Gastroesophageal sphincter (tissue), 4 donors: ENCODE measurements at regions not wholly inside any gene's neighbourhood (a gene's known extent, or its start where the extent isn't known, plus 50 kb on each side); places are given as distances from the start of the nearest gene placed in this dataset.

Source experiments
- ATAC-seq: fragments of 150-250 bp; one replicate; pipeline ENCODE4 v1.9.1; 2016; ENCODE audit warnings: mild to moderate bottlenecking, moderate library complexity
- H3K27ac ChIP-seq, 4 donors: fragments of 200-600 bp; sonication (generic) in 3 of 4; 1 replicate in 3 of 4; 2 replicates in 1 of 4; pipeline ENCODE4 v1.5.1; 2016 to 2019
- H3K27me3 ChIP-seq: fragments of 200-600 bp; sonication (generic); one replicate; pipeline ENCODE4 v1.5.1; 2019
- H3K36me3 ChIP-seq, 2 donors: fragments of 200-600 bp; sonication (generic); one replicate each; pipeline ENCODE4 v1.5.1; 2019; ENCODE audit warnings: control low read depth in 1 of 2
- H3K4me1 ChIP-seq, 3 donors: fragments of 200-600 bp; sonication (generic); 1 replicate in 2 of 3; 2 replicates in 1 of 3; pipeline ENCODE4 v1.5.1; 2016 to 2019; ENCODE audit warnings: control low read depth in 2 of 3
- H3K4me3 ChIP-seq, 2 donors: fragments of 200-600 bp; sonication (generic); one replicate each; pipeline ENCODE4 v1.5.1; 2019; ENCODE audit warnings: mild to moderate bottlenecking in 1 of 2, moderate library complexity in 1 of 2
- H3K9me3 ChIP-seq, 3 donors: fragments of 200-600 bp; sonication (generic); one replicate each; pipeline ENCODE4 v1.5.1; 2017 to 2019; ENCODE audit warnings: control low read depth in 2 of 3
- EP300 ChIP-seq: sonication (generic); formaldehyde crosslinking; IDR thresholded peaks from one replicate; pipeline ENCODE4 v1.6.1; 2017; ENCODE audit warnings: antibody characterized with exemption, mild to moderate bottlenecking
- POLR2A ChIP-seq, 2 donors: fragments of 450-650 bp; IDR thresholded peaks; one replicate each; pipeline ENCODE4 v1.6.1; 2017; ENCODE audit warnings: antibody characterized with exemption in 2 of 2, mild to moderate bottlenecking in 2 of 2, moderate library complexity in 1 of 2
- POLR2AphosphoS5 ChIP-seq: sonication (generic); formaldehyde crosslinking; IDR thresholded peaks from one replicate; pipeline ENCODE4 v1.6.1; 2017; ENCODE audit warnings: antibody characterized with exemption
- WGBS, 2 donors: methylation state at CpG; one replicate each; pipeline ENCODE4 v1.1.5; 2018; ENCODE audit warnings: low coverage in 1 of 2; 5-methylcytosine and 5-hydroxymethylcytosine counted together
- TF ChIP-seq, protein P1 (sequence below), 4 experiments: fragments of 200-600 bp in 2 of 4; fragments of 450-650 bp in 2 of 4; sonication (generic) in 1 of 4; IDR thresholded peaks; one replicate each; pipeline ENCODE4 v1.5.1; 2017 to 2019; ENCODE audit warnings: antibody characterized with exemption in 4 of 4, mild to moderate bottlenecking in 2 of 4, moderate library complexity in 2 of 4

DNA sequence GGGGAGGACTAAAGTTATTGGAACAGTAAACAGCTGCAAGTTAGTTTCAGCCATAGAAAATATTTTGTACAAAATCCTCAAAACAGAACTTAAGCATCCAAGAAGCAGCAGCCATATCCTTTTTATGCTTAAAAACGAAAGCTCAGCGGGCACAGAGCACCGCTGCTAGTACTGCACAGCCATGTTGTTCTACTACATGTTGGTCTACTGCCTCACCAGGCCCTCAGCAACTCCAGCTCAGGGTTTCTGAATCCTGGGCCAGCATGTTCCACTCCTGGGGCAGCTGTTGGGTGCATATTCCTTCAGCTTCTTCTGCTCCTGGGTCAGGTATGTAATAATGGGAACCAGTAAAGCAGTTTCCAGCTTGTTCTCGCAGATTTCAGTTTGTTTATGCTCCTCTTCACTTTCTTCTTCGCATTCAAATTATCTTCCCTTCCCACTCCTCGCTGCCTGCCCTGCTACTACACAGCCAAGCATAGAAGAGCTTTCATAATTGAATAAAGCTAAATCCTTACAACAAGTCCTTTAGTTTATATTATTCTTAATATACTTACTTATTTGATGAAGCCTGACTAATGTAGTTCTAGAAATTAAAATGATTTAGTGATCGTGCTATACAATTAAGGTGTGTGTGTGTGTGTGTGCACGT lies 820.5 kb upstream of the ATXN8OS start:
- Histone ChIP-seq H3K36me3 (no peaks in the 10 kb centered on the region), H3K4me3 (no peak overlapping the region), H3K9me3 (no peaks in the 10 kb centered on the region), H3K4me1 (no peaks in the 10 kb centered on the region), H3K27ac (no peak overlapping the region), H3K27me3 (no peaks in the 10 kb centered on the region)
- no peak for ATAC-seq
- 78 to 90% methylated on average over 5 to 8 of the region's 8 CpGs for WGBS, 2 donors
- TF ChIP-seq, protein P1, sequence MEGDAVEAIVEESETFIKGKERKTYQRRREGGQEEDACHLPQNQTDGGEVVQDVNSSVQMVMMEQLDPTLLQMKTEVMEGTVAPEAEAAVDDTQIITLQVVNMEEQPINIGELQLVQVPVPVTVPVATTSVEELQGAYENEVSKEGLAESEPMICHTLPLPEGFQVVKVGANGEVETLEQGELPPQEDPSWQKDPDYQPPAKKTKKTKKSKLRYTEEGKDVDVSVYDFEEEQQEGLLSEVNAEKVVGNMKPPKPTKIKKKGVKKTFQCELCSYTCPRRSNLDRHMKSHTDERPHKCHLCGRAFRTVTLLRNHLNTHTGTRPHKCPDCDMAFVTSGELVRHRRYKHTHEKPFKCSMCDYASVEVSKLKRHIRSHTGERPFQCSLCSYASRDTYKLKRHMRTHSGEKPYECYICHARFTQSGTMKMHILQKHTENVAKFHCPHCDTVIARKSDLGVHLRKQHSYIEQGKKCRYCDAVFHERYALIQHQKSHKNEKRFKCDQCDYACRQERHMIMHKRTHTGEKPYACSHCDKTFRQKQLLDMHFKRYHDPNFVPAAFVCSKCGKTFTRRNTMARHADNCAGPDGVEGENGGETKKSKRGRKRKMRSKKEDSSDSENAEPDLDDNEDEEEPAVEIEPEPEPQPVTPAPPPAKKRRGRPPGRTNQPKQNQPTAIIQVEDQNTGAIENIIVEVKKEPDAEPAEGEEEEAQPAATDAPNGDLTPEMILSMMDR (IDR thresholded peaks at IDR 0.05) = no peak
- TF ChIP-seq POLR2AphosphoS5 (no peak), EP300 (no peak)

DNA sequence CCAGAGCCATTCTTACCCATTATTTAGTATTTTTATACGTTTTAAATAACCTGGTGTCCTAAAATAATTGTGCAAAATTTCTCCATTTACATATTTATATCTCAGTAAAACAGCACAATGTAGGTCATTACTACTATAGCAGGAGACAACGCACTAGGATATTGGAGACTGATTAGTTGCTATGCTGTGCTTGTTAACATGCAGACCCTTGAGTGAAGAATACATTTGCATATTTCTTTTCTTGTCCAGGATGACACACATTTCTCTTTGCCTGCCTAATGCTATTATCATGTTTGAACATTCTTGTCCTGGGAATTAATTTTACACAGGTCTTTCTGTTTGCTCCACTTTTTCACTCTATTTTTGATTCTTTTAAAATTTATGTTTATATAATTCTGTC lies 823.8 kb upstream of the ATXN8OS start:
- no peak overlapping the region for H3K4me3 ChIP-seq
- no peaks in the 10 kb centered on the region for H3K27me3 ChIP-seq
- TF ChIP-seq POLR2A (IDR thresholded peaks at IDR 0.05) = no peak
- TF ChIP-seq, protein P1 (IDR thresholded peaks at IDR 0.05) = no peak
- TF ChIP-seq EP300 = no peak
- TF ChIP-seq POLR2AphosphoS5 = no peak
- no peaks in the 10 kb centered on the region for H3K4me1 ChIP-seq
- 43 to 67% methylated on average over 2 of the region's 2 CpGs for WGBS, 2 donors
- ATAC-seq = no peak
- no peak overlapping the region for H3K27ac ChIP-seq
- no peaks in the 10 kb centered on the region for H3K9me3 ChIP-seq
- no peaks in the 10 kb centered on the region for H3K36me3 ChIP-seq

DNA sequence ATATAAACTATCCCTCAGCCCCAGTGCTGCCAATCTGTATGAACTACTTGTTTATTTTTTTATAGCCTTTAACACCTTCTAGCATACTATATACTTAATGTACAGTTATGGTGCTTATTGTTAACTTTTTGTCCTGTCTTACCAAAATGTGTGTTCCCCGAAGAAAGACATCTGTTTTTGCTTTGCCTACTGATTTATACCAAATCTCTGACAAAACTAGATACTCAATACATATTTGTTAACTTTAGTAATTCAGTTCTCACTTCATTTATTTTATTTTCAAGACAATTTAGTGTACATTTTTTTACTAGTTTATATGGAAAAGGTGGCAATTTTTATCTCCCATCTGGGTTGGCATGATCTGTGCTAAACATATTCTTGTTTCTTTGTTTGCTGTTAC lies 824.3 kb upstream of the ATXN8OS start:
- H3K4me3 ChIP-seq = no peak overlapping the region
- no peaks in the 10 kb centered on the region for H3K27me3 ChIP-seq
- no peaks in the 10 kb centered on the region for H3K4me1 ChIP-seq
- no peak for ATAC-seq
- H3K36me3 ChIP-seq = no peaks in the 10 kb centered on the region
- no peaks in the 10 kb centered on the region for H3K9me3 ChIP-seq
- H3K27ac ChIP-seq = no peak overlapping the region
- TF ChIP-seq, protein P1 (IDR thresholded peaks at IDR 0.05) = no peak
- TF ChIP-seq POLR2A (IDR thresholded peaks at IDR 0.05) (no peak), EP300 (no peak), POLR2AphosphoS5 (no peak)
- 45 to 58% methylated on average over 1 of the region's 1 CpG for WGBS, 2 donors

DNA sequence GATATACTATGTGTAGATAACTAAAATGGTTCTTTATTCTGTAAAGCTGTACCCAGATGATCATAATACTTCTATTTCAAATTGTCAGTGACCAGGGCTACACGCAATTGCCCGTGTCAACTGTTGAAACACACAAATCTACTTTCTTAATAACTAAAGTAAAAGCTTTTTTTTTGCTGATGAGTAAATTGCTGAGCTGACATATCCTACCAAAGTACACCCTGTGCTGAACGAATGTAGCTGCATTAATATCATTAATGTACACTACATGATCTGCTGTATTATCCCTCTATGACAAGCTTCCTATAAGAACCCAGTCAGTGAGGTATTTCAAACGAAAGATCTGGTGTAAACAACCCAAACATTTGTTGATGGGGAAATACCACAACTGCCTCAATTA lies 827.2 kb upstream of the ATXN8OS start:
- ATAC-seq = no peak
- Histone ChIP-seq H3K4me3 (no peak overlapping the region), H3K27me3 (no peaks in the 10 kb centered on the region), H3K4me1 (no peaks in the 10 kb centered on the region), H3K9me3 (no peaks in the 10 kb centered on the region), H3K27ac (no peak overlapping the region), H3K36me3 (no peaks in the 10 kb centered on the region)
- 54 to 70% methylated on average over 4 of the region's 4 CpGs for WGBS, 2 donors
- TF ChIP-seq, protein P1 (IDR thresholded peaks at IDR 0.05) = no peak
- no peak for TF ChIP-seq POLR2A (IDR thresholded peaks at IDR 0.05)
- TF ChIP-seq EP300 = no peak
- TF ChIP-seq POLR2AphosphoS5 = no peak

DNA sequence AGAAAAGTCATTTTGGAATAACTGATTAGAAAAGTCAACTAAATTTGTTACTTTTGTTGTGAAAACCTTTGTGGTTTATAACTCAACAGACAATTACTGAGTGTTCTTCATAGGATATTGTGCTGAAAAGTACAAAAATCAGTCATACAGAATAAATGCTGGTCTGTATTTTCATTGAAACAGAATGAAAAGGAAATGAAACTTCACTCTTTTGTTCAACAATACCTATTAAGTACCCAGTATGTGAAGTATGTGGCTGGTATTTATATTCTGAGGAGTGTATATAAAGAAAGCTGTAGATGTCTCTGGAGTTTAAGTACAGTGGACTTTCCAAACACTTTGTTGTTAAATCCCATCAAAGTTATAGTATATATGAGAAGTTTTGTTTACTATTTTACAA lies 828.4 kb upstream of the ATXN8OS start:
- Histone ChIP-seq H3K27me3 (no peaks in the 10 kb centered on the region), H3K36me3 (no peaks in the 10 kb centered on the region), H3K4me3 (no peak overlapping the region), H3K27ac (no peak overlapping the region), H3K9me3 (no peaks in the 10 kb centered on the region), H3K4me1 (no peaks in the 10 kb centered on the region)
- ATAC-seq = no peak
- TF ChIP-seq EP300 (no peak), POLR2A (IDR thresholded peaks at IDR 0.05) (no peak), POLR2AphosphoS5 (no peak)
- TF ChIP-seq, protein P1 (IDR thresholded peaks at IDR 0.05) = no peak
